GM21526 (cell line): ENCODE measurements at regions not wholly inside any gene's neighbourhood (a gene's known extent, or its start where the extent isn't known, plus 50 kb on each side); places are given as distances from the start of the nearest gene placed in this dataset.

ENCODE experiments used
- ATAC-seq: cut with Tn5 transposase; IDR thresholded peaks from one replicate; pipeline ENCODE4 v1.9.1; 2021; ENCODE audit warnings: moderate library complexity; ENCODE audit not compliant: unreplicated experiment, low FRiP score

GRCh38 chr2:41933046-41933420, 114.8 kb upstream of the PKDCC start:
- ATAC-seq: no peak

- ATAC-seq: no peak
Observed at GRCh38 chr2:41933585-41934320, 114.1 kb upstream of the PKDCC start.

GRCh38 chr2:41934329-41934958, 113.4 kb upstream of the PKDCC start:
- no peak for ATAC-seq

- no peak for ATAC-seq
Observed at GRCh38 chr2:41935002-41935401, 112.8 kb upstream of the PKDCC start.

GRCh38 chr2:41935825-41936224, 112.0 kb upstream of the PKDCC start:
- no peak for ATAC-seq

- no peak for ATAC-seq
Observed at GRCh38 chr2:41936771-41937463, 110.9 kb upstream of the PKDCC start.

- ATAC-seq: no peak
Observed at GRCh38 chr2:41937464-41937906, 110.3 kb upstream of the PKDCC start.

GRCh38 chr2:41937921-41938708, 109.7 kb upstream of the PKDCC start:
- no peak for ATAC-seq

GRCh38 chr2:41940060-41940744, 107.6 kb upstream of the PKDCC start:
- ATAC-seq: no peak

- no peak for ATAC-seq
Observed at GRCh38 chr2:41940745-41941063, 107.1 kb upstream of the PKDCC start.

GRCh38 chr2:41941831-41942230, 106.0 kb upstream of the PKDCC start:
- no peak for ATAC-seq

- no peak for ATAC-seq
Observed at GRCh38 chr2:41942278-41942677, 105.5 kb upstream of the PKDCC start.

- ATAC-seq: no peak
Observed at GRCh38 chr2:41943159-41943558, 104.7 kb upstream of the PKDCC start.

GRCh38 chr2:41944220-41944880, 103.5 kb upstream of the PKDCC start:
- no peak for ATAC-seq

GRCh38 chr2:41947701-41948396, 100.0 kb upstream of the PKDCC start:
- no peak for ATAC-seq

GRCh38 chr2:41948397-41948763, 99.4 kb upstream of the PKDCC start:
- ATAC-seq: no peak

GRCh38 chr2:41949091-41949882, 98.5 kb upstream of the PKDCC start:
- no peak for ATAC-seq

- no peak for ATAC-seq
Observed at GRCh38 chr2:41949883-41950665, 97.7 kb upstream of the PKDCC start.
